Suprapubic skin (tissue), 4 donors: ENCODE measurements at regions not wholly inside any gene's neighbourhood (a gene's known extent, or its start where the extent isn't known, plus 50 kb on each side); places are given as distances from the start of the nearest gene placed in this dataset.

ENCODE experiments used
- EP300 ChIP-seq: sonication (generic); formaldehyde crosslinking; IDR thresholded peaks from one replicate; pipeline ENCODE4 v1.6.1; 2017; ENCODE audit warnings: antibody characterized with exemption
- POLR2A ChIP-seq, 2 donors: fragments of 450-650 bp; IDR thresholded peaks; one replicate each; pipeline ENCODE4 v1.6.1; 2017; ENCODE audit warnings: antibody characterized with exemption in 2 of 2, mild to moderate bottlenecking in 2 of 2, moderate library complexity in 2 of 2
- POLR2AphosphoS5 ChIP-seq, 3 donors: sonication (generic); formaldehyde crosslinking; IDR thresholded peaks; one replicate each; pipeline ENCODE4 v1.6.1; 2017; ENCODE audit warnings: antibody characterized with exemption in 3 of 3
- TF ChIP-seq, protein P1 (sequence below), 2 donors: fragments of 200-600 bp in 1 of 2; fragments of 450-650 bp in 1 of 2; sonication (generic) in 1 of 2; IDR thresholded peaks; one replicate each; pipeline ENCODE4 v1.5.1; 2016 to 2019; ENCODE audit warnings: antibody characterized with exemption in 2 of 2, mild to moderate bottlenecking in 1 of 2, moderate library complexity in 1 of 2

DNA sequence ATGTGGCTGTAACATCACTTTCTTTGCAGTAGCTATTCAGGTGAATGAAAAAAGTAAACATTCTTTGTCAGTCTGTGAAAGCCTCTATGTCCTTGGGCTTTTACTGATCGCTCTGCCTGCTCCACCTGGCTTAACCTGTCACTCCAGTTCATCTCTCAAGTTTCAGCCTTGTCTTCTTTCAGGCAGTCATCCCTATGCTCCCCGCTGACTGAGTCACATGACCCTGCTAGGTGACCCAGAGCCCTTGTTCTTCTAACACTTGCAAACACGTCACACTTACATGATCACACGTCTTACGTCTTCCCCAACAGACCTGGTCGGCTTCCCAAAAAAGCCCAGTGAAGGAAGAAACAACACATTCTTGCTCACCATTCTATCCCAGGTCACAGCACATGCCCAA lies 499.3 kb upstream of the TENM4 start:
- TF ChIP-seq POLR2AphosphoS5 (IDR thresholded peaks at IDR 0.05), result no peak
- no peak for TF ChIP-seq POLR2A (IDR thresholded peaks at IDR 0.05)
- TF ChIP-seq, protein P1, sequence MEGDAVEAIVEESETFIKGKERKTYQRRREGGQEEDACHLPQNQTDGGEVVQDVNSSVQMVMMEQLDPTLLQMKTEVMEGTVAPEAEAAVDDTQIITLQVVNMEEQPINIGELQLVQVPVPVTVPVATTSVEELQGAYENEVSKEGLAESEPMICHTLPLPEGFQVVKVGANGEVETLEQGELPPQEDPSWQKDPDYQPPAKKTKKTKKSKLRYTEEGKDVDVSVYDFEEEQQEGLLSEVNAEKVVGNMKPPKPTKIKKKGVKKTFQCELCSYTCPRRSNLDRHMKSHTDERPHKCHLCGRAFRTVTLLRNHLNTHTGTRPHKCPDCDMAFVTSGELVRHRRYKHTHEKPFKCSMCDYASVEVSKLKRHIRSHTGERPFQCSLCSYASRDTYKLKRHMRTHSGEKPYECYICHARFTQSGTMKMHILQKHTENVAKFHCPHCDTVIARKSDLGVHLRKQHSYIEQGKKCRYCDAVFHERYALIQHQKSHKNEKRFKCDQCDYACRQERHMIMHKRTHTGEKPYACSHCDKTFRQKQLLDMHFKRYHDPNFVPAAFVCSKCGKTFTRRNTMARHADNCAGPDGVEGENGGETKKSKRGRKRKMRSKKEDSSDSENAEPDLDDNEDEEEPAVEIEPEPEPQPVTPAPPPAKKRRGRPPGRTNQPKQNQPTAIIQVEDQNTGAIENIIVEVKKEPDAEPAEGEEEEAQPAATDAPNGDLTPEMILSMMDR (IDR thresholded peaks at IDR 0.05), result no peak
- TF ChIP-seq EP300, result no peak
